ENCODE measurements at regions not wholly inside any gene's neighbourhood (a gene's known extent, or its start where the extent isn't known, plus 50 kb on each side); places are given as distances from the start of the nearest gene placed in this dataset.

DNA sequence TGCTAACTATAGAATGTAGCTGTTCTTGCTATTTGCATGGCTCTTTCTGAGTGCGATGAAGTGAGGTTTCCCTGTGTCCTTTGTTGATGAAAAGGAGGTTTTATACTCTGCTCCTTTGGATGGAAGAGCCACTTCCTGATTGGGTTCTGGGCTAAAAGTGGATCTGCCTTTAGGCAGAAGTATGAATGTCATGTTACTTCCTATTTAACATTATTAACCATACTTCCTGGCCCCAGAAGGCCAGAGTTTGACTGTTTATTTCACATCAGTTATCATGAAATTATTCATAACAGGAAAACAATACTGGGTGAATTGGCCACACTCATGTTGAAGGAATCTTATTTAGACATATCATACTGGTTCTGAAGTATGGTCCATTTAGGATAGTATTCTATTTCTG, 386.2 kb downstream of the PCDH7 start:
- no peak for DNase-seq (ENCODE audit: low read depth)

DNA sequence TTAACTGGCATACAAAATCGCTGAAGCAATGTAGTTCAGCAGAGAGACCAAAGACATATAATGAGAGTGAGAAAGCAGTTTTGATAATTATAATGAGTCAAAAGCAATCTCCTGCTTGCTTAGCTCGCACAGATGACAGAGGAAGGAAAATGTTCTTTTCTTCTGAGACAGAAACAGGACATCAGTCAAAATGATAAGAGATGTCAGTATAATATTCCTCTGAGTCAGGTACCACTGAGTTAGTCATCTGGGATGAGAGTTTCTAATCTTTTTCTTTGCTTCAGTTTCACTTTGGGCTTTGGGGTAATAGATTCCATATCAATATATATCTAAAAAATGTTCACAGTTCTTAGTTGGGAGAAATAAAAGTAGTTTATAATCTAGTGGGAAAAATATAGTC, 387.2 kb downstream of the PCDH7 start:
- no peak for DNase-seq (ENCODE audit: low read depth)

DNA sequence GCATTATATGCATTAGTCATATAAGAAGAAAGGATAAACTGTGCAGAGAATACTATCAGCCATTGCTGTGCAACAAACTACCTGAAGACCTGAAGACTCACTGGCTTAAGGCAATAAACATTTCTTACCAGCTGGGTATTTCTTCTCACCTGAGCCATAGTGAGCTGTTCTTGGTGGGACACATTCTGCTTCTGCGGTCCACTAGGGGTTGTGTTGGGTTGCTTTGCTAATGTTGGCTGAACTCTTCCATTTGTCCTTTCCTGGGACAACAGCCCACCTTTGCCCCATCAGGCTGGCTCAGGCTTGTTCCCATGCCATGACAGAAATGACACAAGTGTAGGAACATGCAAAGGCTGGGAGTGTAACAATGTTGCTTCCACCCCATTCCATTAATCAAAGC, 388.6 kb downstream of the PCDH7 start:
- no peak for DNase-seq (ENCODE audit: low read depth)

DNA sequence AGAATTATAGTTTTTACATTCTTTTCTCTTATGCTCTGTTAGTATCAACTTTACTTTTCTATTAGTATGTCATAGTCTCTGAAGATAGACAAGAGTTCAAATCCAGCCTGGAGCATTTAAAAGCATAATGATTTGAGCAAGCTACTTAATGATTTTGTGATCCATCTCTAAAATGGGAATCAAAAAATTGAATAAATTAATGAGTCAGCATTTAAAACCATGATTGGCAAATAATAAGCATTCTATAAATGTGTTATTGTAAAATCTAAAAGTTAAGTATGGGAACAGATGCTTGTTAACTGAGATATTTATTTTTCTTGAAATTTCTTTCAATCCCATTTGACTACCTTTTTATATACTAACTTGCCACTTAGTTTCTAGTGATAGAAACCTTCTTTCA, 391.6 kb downstream of the PCDH7 start:
- no peak for DNase-seq (ENCODE audit: low read depth)

DNA sequence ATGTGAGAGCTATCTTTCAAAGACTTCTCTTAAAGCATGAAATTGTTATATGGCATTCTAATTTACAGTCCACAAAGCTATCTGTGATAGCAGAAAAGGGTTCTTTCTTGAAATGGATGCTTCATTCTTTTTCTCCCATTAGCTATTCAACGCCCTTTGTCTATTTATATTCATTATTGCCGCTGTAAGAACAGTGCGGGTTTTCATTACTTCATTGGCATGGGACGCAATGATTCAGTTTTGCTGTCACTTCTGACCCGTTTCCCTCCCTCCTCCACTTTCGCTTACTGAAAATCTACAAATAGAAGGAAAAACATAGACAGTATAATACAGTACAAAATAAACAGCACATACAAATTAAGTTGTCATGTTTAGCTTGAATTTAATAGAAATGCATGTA, 394.6 kb downstream of the PCDH7 start:
- no peak for DNase-seq (ENCODE audit: low read depth)

DNA sequence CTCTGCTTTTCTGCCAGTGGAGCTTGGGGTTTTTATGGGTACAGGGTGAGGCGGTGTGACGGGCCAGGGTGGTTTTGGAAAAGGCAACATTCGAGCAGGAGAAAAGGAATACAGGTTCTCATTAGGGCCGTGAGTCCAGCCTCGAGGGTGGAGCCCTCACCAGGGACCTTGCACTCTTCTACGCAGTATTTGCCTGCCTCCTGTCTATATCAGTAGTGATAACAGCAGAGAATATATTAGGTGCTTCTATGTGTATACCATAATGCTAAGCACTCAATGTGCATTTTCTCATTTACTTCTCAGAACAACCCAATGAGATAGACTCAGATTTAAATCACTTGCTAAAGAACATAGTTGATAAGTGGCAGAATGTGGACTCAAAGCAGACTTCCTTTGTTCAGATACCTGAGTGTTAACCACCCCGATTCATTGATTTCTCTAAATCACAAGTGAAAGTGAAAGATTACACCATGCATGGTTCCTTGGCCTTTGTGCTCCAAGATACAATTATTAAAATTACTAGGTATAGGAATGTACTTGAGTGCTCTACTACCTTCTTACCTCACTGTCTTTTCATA, 403.9 kb downstream of the PCDH7 start:
- no peak for DNase-seq (ENCODE audit: low read depth)

DNA sequence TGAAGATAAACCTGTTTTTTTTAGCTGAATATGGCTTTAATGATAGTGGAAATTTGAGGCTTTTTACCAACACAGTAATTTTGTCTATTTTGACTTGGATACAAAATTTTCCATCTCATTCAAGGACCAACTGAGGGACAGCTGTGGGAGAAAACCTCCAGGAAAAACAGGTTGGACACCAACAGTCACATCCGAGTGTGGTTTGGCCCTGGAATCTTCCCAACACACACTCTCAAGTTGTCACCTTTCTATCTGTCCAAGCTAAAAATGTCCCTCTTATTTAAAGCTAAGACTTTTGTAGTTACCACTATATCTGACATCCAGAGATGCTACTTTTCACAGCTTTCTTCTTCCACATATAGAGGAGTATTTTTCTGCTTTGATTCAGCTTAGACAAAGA, 404.9 kb downstream of the PCDH7 start:
- no peak for DNase-seq (ENCODE audit: low read depth)

DNA sequence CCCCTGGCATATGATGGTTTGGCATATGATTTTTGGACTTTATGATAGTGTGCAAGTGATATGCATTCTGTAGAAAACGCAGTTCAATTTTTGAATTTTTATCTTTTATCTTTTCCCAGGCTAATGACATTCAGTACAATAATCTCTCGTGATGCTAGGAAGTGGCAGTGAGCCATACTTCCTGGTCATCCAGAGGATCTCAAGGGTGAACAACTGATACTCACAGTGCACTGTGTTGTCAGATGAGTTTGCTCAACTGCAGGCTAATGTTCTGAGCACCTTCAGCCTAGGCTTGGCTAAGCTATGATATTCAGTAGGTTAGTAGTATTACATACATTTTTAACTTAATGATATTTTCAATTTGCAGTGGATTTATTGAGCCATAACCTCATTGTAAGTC, 405.3 kb downstream of the PCDH7 start:
- DNase-seq (ENCODE audit: low read depth) = no peak

DNA sequence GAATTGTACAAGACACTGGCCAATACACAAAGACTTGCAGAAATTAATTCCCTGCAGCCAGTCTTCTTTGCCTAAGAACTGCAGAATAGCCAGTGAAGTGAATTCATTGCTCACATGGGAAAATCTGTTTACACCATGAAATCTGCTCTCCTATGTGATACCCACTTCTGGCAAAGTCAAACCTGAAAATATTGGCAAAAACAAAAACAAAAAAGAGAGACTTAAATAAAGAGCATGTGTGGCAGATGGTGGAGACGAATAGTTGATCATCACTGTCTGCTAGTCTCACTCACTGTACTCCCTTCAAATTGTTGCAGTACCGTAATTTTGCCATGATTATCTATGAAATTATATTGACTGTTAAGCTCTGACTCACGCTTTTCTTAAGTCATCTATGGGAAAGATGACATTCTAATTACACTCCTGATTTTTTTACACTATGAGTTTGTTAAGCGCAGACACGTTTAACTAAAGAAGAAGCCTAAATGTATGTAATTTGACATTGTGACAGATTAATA, 406.8 kb downstream of the PCDH7 start:
- DNase-seq (ENCODE audit: low read depth) = no peak

DNA sequence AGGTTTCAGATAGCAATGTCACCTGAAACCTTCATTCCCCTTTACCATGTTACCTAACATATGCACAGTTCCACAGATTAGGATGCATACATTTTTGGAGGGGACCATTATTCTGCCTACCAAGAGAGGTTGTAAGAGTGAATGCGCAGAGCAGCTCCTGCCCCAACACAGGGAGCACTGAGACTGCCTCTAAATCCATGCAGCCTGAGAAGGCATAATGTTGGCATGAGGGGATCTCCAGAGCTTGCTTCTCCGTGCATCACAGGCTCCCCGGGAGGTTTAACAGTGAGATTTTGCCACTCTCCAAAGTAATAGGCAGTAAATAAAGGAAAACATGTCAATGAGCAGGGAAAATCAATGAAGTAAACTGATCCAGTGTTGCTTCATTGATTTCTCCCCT, 410.8 kb downstream of the PCDH7 start:
- DNase-seq (ENCODE audit: low read depth) = no peak

DNA sequence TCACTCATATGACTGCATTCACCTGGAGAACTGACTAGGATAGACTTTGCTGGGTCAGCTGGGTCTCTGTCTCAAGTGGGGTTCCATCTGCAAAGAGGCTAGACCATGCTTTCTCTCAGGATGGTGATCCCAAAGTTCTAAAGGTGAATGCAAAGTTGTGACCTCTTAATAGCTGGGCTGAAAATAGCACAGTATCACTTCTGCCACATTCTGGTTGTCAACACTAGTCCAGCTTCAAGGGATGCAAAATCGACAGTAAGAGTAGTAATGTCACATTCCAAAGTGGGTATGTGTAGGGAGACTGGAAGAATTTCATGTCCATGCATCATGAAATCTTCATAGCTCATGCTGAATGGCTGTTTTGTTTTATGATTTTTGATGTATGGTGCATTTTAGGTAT, 414.6 kb downstream of the PCDH7 start:
- no peak for DNase-seq (ENCODE audit: low read depth)

DNA sequence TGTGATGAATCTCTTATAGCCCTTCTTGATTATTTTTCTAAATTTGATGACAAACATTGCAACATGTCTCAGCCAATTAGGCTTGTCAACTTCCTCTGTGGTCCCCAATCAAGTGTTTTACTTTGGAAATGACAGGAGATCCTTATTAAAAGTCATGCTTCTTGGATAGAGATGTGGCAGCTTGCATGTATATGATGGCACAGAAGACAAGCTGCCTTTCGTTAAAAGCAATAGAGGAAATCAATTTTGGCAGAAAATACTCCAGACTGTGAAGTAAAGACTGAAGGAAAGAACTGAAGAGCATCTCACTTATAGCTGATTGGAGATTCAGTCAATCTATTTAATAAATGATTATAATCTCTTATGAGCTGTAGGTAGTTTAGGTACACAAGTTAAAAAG, 419.6 kb downstream of the PCDH7 start:
- DNase-seq (ENCODE audit: low read depth) = no peak

DNA sequence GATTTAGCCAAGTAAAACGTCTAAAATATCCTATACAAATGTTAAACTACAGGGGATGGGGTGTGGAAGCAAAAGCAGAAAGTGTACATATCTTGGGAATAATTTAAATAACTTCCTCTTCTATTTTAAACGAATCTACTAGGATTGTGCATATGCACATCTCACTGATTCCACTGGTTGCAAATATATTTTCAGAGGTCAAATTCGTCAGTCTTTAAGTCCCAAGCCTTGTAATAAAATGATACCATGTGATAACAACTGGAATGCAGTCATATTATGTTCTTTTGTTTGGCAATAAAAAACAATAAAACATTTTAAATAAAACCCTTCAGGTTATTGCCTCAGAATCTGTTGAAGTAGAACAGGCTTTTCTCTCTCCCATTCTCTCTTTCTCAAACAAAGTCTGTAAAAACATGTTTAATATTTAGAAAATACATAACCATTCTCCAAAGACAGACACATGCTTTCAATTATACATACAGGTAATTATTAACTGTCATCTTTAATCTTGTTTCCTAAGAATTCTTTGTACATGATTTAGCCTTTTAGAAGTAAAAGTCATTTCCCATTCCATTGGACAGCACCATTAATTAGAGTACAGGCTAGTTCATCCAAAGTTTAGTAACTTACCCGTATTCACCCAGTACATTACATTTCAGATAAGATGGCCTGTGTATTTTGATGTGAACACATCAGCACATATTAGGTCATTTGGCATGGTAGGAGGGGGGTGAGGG, 421.1 kb downstream of the PCDH7 start:
- no peak for DNase-seq (ENCODE audit: low read depth)

DNA sequence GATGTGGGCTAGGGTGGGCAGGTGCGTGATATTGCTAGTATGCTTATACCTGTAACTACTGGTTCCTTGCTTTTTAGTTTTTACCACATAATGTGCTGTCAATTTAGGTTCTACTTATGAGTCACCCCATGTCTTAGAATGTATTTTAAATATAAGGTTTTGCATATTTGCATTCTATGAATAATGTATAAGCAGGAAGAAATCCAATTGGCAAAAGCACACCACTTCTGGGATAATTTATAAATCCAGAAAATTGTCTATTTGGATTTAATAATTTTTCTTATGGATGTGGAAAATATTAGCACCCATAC, 421.6 kb downstream of the PCDH7 start:
- no peak for DNase-seq (ENCODE audit: low read depth)

DNA sequence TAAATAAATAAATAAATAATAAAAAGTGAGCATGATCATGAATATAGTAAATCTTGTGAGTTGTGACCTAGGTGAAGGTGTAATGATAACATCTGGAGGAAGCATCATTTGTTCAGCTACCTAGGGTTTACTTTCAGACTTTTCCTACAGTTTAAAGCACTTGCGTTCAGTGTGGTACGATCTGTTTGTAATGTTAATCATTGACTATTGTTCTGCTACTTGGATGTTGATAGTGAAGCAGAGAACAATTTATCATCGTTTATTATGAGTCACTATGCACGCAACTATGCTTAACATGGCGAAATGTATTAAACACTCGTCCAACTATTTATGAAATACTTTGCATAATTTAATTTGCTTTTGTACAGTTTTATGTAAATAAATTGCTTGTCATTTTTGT, 426.2 kb downstream of the PCDH7 start:
- peak; percentile 75 for DNase-seq (ENCODE audit: low read depth)

DNA sequence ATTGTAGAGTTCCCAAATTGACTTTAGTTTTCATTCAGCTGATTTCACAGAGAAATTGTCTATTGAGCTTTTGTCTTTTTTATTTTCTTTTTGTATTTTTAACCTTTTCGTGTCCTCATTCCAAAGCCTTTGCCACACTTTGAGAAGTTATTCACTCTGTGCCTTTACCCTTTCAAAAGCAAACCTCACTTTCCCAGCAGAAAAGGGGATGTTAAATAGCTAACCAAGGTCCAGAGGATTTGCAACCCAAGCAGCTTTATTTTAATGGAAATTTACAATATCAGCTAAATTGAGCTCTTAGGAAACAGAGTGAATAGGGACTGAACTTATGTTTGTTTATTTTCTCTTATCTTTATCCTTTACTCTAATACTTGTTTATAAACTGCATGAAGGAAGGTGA, 428.8 kb downstream of the PCDH7 start:
- no peak for DNase-seq (ENCODE audit: low read depth)

DNA sequence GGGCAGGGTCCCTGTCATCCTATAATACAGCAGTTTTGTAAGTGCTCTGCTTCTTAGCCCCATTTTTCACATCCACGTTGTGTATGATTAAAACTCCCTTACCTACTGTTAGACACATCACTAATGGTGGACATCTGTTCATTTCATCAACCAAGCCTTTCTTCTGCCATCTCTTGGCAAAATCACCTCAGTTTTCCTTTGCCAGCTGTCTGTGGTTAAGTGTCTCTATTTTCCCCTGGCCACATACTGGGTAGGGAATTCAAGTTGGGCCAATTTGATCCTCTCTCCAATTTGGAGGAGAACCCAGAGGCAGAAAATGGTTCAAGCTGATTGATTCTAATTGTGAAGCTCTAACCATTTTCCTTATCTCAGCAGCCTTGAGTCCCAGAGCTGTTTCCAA, 436.1 kb downstream of the PCDH7 start:
- no peak for DNase-seq (ENCODE audit: low read depth)

DNA sequence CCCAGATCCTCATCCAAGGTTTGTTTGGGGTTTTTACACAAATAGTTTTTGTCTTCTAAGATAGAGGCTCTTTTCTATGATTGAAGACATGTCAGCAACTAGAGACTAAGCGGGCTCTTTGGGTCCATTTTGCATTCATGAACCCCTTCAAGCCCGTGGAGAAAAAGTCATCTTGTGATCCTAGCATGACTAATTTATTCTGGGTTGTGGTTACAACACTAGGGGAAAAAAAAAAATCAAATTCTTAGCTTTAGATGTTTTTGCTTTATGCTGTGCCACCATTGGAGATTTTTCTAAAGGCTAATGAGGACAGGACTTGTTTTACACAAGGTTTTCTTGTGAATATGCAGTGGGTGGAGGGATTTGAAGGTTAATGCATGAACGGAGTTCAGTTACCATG, 440.0 kb downstream of the PCDH7 start:
- DNase-seq (ENCODE audit: low read depth) = peak; percentile 6

DNA sequence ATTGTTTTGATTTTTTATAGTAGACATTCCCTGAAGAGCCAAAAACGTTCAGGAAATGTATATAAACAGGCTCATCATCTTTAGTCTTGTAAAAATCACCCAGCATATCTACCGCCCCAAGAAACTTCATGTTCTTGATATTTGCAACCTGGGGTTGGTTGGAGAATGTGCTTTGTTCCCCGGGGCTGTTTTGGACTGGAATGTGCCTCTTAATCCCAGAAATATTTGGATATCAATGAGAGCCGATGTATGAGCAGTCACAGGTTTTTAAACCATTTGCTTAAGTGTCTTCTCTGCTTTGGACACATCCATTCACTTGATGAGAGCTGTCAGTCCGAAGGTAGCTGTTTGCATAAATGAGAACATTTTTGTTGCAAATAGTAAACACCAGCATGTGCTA, 449.7 kb downstream of the PCDH7 start:
- DNase-seq (ENCODE audit: low read depth) = peak; percentile 1

DNA sequence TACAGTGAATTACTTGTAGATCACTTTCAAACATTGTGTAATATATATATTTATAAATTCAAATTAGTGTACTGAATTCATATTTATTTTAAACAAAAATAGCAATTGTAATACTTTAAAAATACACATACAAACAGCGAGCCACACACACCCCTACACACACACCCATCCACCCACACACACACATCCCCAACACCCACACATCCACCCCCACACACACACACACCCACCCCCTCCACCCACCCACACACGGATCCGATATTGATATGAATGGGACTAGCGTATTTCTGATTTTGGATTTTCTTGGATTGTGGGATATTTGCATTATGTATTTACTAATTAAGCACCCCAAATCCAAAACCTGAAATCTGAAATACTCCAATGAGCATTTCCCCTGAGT, 451.2 kb downstream of the PCDH7 start:
- no peak for DNase-seq (ENCODE audit: low read depth)

DNA sequence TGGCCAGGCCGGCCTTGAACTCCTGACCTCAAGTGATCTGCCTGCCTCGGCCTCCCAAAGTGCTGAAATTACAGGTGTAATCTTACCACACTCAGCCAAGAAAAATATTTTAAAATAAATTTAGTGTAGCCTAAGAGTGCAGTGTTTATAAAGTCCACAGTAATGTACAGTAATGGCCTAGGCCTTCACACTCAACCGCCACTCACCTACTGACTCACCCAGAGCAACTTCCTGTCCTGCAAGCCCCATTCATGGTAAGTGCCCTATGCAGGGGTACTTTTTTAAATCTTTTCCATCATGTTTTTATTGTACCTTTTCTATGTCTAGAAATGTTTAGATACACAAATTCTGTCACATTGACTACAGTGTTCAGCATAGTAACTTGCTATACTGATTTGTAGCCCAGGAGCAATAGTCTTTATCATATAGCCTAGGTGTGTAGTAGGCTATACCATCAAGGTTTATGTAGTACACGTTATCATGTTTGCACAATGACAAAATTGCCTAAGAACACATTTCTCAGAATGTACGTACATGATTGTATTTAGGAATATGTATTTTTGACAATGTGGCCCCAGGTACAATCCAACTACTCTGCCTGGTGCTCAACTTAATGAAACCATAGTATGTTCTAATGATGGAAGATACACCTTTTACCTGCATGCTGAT, 455.2 kb downstream of the PCDH7 start:
- peak; percentile 1 for DNase-seq (ENCODE audit: low read depth)

DNA sequence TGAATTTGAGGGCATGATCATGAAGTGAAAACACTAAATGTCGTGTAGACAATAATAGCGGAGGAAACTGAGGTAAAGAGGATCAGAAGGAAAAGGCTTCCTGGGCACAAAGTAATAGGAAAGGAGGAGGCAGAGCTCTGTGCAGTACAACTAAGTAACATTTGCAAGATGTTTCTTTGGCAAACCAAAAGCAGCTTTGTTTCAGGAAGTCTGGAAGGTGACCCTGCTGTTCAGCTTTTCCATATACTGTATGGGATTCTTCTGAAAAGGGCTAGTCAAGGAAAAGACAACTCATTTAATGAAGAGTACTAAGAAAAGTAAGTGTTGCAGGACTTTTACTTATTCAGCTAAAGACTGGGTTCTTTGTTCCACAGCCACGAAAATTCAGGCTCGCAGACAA, 463.1 kb downstream of the PCDH7 start:
- DNase-seq (ENCODE audit: low read depth) = no peak

DNA sequence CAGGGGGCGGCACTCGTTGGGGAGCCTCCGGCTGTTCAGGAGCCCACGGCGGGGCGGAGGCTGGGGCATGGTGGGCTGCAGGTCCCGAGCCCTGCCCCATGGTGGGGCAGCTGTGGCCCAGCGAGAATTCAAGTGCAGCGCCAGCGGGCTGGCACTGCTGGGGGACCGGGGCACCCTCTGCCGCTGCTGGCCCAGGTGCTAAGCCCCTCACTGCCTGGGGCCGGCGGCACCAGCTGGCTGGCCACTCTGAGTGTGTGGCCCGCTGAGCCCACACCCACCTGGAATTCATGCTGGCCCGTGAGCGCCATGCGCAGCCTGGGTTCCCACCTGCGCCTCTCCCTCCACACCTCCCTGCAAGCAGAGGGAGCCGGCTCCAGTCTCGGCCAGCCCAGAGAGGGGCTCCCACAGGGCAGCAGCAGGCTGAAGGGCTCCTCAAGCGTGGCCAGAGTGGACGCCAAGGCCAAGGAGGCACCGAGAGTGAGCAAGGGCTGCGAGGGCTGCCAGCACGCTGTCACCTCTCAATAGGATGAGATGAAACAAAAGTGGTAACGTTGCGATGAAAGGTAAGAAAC, 464.9 kb downstream of the PCDH7 start:
- DNase-seq (ENCODE audit: low read depth) = no peak

Measured in renal cortical epithelial cell (primary cell).